Activated naive CD8-positive, alpha-beta T cell (primary cell): ENCODE measurements at regions not wholly inside any gene's neighbourhood (a gene's known extent, or its start where the extent isn't known, plus 50 kb on each side); places are given as distances from the start of the nearest gene placed in this dataset.
"Not testable (repeated sequence)": the region's sequence is repeated elsewhere in the genome, so short reads cannot be mapped to it uniquely, and the experiment has no call there.

Experiments
- H3K27ac Mint-ChIP-seq: one replicate; pipeline ENCODE4 v1.8.0; 2021; ENCODE audit warnings: mixed read lengths
- H3K27me3 Mint-ChIP-seq: one replicate; pipeline ENCODE4 v1.8.0; 2021; ENCODE audit warnings: mixed read lengths
- H3K36me3 Mint-ChIP-seq: one replicate; pipeline ENCODE4 v1.8.0; 2021; ENCODE audit warnings: mixed read lengths
- H3K4me1 Mint-ChIP-seq: one replicate; pipeline ENCODE4 v1.8.0; 2021; ENCODE audit warnings: low read depth, mixed read lengths
- H3K4me3 Mint-ChIP-seq: one replicate; pipeline ENCODE4 v1.8.0; 2021; ENCODE audit warnings: mild to moderate bottlenecking, mixed read lengths
- H3K9me3 Mint-ChIP-seq: one replicate; pipeline ENCODE4 v1.8.0; 2021; ENCODE audit warnings: low read depth, mixed read lengths

- no peak overlapping the region for H3K4me3 Mint-ChIP-seq
- no peak overlapping the region for H3K27ac Mint-ChIP-seq
- no peaks in the 10 kb centered on the region for H3K4me1 Mint-ChIP-seq
- no peaks in the 10 kb centered on the region for H3K9me3 Mint-ChIP-seq
- no peaks in the 10 kb centered on the region for H3K27me3 Mint-ChIP-seq
- H3K36me3 Mint-ChIP-seq = no peaks in the 10 kb centered on the region
Observed at GRCh38 chr18:22703883-22704585, 229.1 kb upstream of the RBBP8 start.

GRCh38 chr18:22704586-22704918 lies 228.6 kb upstream of the RBBP8 start:
- Mint-ChIP-seq H3K27me3 (no peaks in the 10 kb centered on the region), H3K36me3 (no peaks in the 10 kb centered on the region), H3K4me3 (no peak overlapping the region), H3K27ac (no peak overlapping the region), H3K4me1 (no peaks in the 10 kb centered on the region), H3K9me3 (no peaks in the 10 kb centered on the region)

- Mint-ChIP-seq H3K4me1 (no peaks in the 10 kb centered on the region), H3K27me3 (no peaks in the 10 kb centered on the region), H3K36me3 (no peaks in the 10 kb centered on the region), H3K9me3 (no peaks in the 10 kb centered on the region), H3K27ac (no peak overlapping the region), H3K4me3 (no peak overlapping the region)
Observed at GRCh38 chr18:22705328-22705727, 227.8 kb upstream of the RBBP8 start.

- not testable (repeated sequence) for H3K9me3 Mint-ChIP-seq, H3K4me3 Mint-ChIP-seq, H3K27me3 Mint-ChIP-seq, H3K4me1 Mint-ChIP-seq, H3K27ac Mint-ChIP-seq, H3K36me3 Mint-ChIP-seq
Observed at GRCh38 chr18:22706025-22706424, 227.1 kb upstream of the RBBP8 start.

- H3K4me1 Mint-ChIP-seq = no peaks in the 10 kb centered on the region
- H3K9me3 Mint-ChIP-seq = no peaks in the 10 kb centered on the region
- H3K27me3 Mint-ChIP-seq = peaks cover 4% of the 10 kb centered on the region
- no peak overlapping the region for H3K4me3 Mint-ChIP-seq
- H3K36me3 Mint-ChIP-seq = no peaks in the 10 kb centered on the region
- no peak overlapping the region for H3K27ac Mint-ChIP-seq
Observed at GRCh38 chr18:22709288-22710060, 223.7 kb upstream of the RBBP8 start.

GRCh38 chr18:22710673-22711191 lies 222.4 kb upstream of the RBBP8 start:
- Mint-ChIP-seq H3K27ac (no peak overlapping the region), H3K36me3 (no peaks in the 10 kb centered on the region), H3K9me3 (no peaks in the 10 kb centered on the region), H3K4me1 (no peaks in the 10 kb centered on the region), H3K4me3 (no peak overlapping the region), H3K27me3 (peaks cover 4% of the 10 kb centered on the region)

- Mint-ChIP-seq H3K36me3 (no peaks in the 10 kb centered on the region), H3K27me3 (peaks cover 4% of the 10 kb centered on the region), H3K4me1 (no peaks in the 10 kb centered on the region), H3K27ac (no peak overlapping the region), H3K9me3 (no peaks in the 10 kb centered on the region), H3K4me3 (no peak overlapping the region)
Observed at GRCh38 chr18:22711192-22711685, 221.9 kb upstream of the RBBP8 start.

- no peaks in the 10 kb centered on the region for H3K9me3 Mint-ChIP-seq
- no peaks in the 10 kb centered on the region for H3K4me1 Mint-ChIP-seq
- no peak overlapping the region for H3K4me3 Mint-ChIP-seq
- no peak overlapping the region for H3K27ac Mint-ChIP-seq
- no peaks in the 10 kb centered on the region for H3K36me3 Mint-ChIP-seq
- H3K27me3 Mint-ChIP-seq = peaks cover 6% of the 10 kb centered on the region
Observed at GRCh38 chr18:22713511-22713910, 219.6 kb upstream of the RBBP8 start.

- H3K27ac Mint-ChIP-seq, H3K4me3 Mint-ChIP-seq, H3K36me3 Mint-ChIP-seq, H3K27me3 Mint-ChIP-seq, H3K4me1 Mint-ChIP-seq, H3K9me3 Mint-ChIP-seq: not testable (repeated sequence)
Observed at GRCh38 chr18:22717536-22717935, 215.6 kb upstream of the RBBP8 start.

- H3K27me3 Mint-ChIP-seq = peaks cover 6% of the 10 kb centered on the region
- H3K36me3 Mint-ChIP-seq = no peaks in the 10 kb centered on the region
- H3K9me3 Mint-ChIP-seq = no peaks in the 10 kb centered on the region
- H3K27ac Mint-ChIP-seq = no peak overlapping the region
- H3K4me3 Mint-ChIP-seq = no peak overlapping the region
- H3K4me1 Mint-ChIP-seq = no peaks in the 10 kb centered on the region
Observed at GRCh38 chr18:22723221-22723620, 209.9 kb upstream of the RBBP8 start.

GRCh38 chr18:22723773-22724172 lies 209.4 kb upstream of the RBBP8 start:
- no peak overlapping the region for H3K4me3 Mint-ChIP-seq
- H3K27ac Mint-ChIP-seq = no peak overlapping the region
- H3K4me1 Mint-ChIP-seq = no peaks in the 10 kb centered on the region
- H3K36me3 Mint-ChIP-seq = no peaks in the 10 kb centered on the region
- H3K27me3 Mint-ChIP-seq = peaks cover 3% of the 10 kb centered on the region
- H3K9me3 Mint-ChIP-seq = no peaks in the 10 kb centered on the region

GRCh38 chr18:22726469-22726868 lies 206.7 kb upstream of the RBBP8 start:
- H3K9me3 Mint-ChIP-seq = no peaks in the 10 kb centered on the region
- H3K27me3 Mint-ChIP-seq = peaks cover 3% of the 10 kb centered on the region
- no peak overlapping the region for H3K4me3 Mint-ChIP-seq
- no peaks in the 10 kb centered on the region for H3K36me3 Mint-ChIP-seq
- no peak overlapping the region for H3K27ac Mint-ChIP-seq
- H3K4me1 Mint-ChIP-seq = no peaks in the 10 kb centered on the region

GRCh38 chr18:22728016-22728415 lies 205.1 kb upstream of the RBBP8 start:
- peaks cover 3% of the 10 kb centered on the region for H3K27me3 Mint-ChIP-seq
- H3K4me3 Mint-ChIP-seq = no peak overlapping the region
- H3K36me3 Mint-ChIP-seq = no peaks in the 10 kb centered on the region
- no peaks in the 10 kb centered on the region for H3K4me1 Mint-ChIP-seq
- H3K9me3 Mint-ChIP-seq = no peaks in the 10 kb centered on the region
- no peak overlapping the region for H3K27ac Mint-ChIP-seq

GRCh38 chr18:22728481-22729105 lies 204.5 kb upstream of the RBBP8 start:
- Mint-ChIP-seq H3K4me3 (no peak overlapping the region), H3K4me1 (no peaks in the 10 kb centered on the region), H3K27me3 (peaks cover 3% of the 10 kb centered on the region), H3K9me3 (no peaks in the 10 kb centered on the region), H3K36me3 (no peaks in the 10 kb centered on the region), H3K27ac (no peak overlapping the region)

GRCh38 chr18:22731398-22731797 lies 201.7 kb upstream of the RBBP8 start:
- H3K9me3 Mint-ChIP-seq = no peaks in the 10 kb centered on the region
- no peak overlapping the region for H3K27ac Mint-ChIP-seq
- peaks cover 3% of the 10 kb centered on the region for H3K27me3 Mint-ChIP-seq
- no peaks in the 10 kb centered on the region for H3K36me3 Mint-ChIP-seq
- no peak overlapping the region for H3K4me3 Mint-ChIP-seq
- no peaks in the 10 kb centered on the region for H3K4me1 Mint-ChIP-seq
